ENCODE measurements at regions not wholly inside any gene's neighbourhood (a gene's known extent, or its start where the extent isn't known, plus 50 kb on each side); places are given as distances from the start of the nearest gene placed in this dataset.

DNA sequence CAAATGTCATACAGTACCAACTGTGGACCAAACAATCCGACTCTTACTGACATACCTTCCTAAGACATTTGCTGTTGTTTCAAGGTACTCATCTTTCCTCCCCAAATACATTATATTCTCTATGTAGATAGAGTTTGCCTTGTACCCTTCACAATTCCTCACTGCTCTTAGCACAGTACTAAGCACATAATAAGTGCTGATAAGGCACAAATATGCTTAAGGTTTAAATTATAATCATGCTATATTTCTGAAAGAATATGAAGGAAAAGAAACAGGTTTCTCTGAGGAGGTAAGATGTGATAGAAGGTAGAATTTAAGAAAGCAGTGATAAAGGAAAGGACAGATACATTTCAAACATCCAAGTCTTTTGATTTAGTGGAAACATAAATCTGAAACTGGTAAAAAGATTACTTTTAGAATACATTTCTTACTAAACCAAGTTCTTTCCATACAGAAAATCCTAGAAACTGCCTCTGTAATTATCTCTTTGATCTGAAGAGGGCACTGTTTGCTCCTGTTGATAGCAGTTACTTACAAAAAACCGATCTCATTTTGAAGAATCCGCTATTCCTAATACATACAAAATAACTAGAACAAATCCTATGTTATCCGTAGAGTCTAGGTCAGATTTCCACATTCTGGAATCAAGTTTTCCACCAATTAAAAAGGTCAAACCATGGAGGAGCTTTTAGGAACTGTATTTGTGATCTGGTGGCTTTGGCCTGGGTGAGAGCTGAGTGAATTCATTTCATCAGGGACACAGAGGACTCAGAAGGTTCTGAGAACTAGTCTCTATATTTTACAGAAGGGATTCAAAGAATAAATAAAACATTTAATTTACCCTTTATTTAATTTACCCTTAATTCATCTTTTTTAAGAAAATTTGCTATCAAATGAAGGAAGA is 311.9 kb downstream of the DAD1 start:
- no peak for TF ChIP-seq POLR2A (IDR thresholded peaks at IDR 0.05)
- TF ChIP-seq, protein P1, sequence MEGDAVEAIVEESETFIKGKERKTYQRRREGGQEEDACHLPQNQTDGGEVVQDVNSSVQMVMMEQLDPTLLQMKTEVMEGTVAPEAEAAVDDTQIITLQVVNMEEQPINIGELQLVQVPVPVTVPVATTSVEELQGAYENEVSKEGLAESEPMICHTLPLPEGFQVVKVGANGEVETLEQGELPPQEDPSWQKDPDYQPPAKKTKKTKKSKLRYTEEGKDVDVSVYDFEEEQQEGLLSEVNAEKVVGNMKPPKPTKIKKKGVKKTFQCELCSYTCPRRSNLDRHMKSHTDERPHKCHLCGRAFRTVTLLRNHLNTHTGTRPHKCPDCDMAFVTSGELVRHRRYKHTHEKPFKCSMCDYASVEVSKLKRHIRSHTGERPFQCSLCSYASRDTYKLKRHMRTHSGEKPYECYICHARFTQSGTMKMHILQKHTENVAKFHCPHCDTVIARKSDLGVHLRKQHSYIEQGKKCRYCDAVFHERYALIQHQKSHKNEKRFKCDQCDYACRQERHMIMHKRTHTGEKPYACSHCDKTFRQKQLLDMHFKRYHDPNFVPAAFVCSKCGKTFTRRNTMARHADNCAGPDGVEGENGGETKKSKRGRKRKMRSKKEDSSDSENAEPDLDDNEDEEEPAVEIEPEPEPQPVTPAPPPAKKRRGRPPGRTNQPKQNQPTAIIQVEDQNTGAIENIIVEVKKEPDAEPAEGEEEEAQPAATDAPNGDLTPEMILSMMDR (IDR thresholded peaks at IDR 0.05 in 8 of 11, conservative IDR thresholded peaks at IDR 0.05 in 3 of 11), result peak in 6 of 11 experiments; percentile 33 to 53 (median 48)
